ENCODE measurements at regions not wholly inside any gene's neighbourhood (a gene's known extent, or its start where the extent isn't known, plus 50 kb on each side); places are given as distances from the start of the nearest gene placed in this dataset.
"Not testable (repeated sequence)": the region's sequence is repeated elsewhere in the genome, so short reads cannot be mapped to it uniquely, and the experiment has no call there.

DNA sequence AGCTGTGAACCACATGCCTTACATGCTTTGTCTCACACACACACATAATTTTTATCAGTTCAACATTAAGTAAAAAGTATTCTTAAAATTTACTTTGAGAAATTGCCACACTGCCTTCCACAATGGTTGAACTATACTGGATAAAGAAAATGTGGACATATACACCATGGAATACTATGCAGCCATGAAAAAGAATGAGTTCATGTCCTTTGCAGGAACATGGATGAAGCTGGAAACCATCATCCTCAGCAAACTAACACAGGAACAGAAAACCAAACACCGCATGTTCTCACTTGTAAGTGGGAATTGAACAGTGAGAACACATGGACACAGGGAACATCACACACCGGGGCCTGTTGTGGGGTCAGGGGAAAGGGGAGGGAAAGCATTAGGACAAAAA lies 774.9 kb upstream of the RAB6C start:
- DNase-seq (ENCODE audit: low spot score), result not testable (repeated sequence)

DNA sequence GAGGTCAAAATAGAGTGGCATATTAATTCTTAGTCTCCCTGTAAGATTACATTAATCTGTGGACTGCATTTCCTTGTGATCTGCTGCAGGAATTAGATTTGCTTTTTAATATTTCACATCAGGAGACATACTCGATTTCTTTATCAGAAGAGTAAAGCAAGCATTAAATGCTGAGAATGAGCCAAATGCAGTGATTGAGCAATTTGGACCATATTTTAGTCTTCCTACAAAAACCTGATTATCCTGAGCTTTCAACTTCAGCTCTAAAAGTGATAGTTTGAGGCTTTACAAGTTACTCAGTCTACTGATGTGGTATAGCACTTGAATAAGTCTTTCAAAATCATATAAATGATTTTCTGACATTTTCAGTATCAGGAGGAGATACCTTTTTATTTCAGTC lies 774.3 kb upstream of the RAB6C start:
- no peak for DNase-seq (ENCODE audit: low spot score)

DNA sequence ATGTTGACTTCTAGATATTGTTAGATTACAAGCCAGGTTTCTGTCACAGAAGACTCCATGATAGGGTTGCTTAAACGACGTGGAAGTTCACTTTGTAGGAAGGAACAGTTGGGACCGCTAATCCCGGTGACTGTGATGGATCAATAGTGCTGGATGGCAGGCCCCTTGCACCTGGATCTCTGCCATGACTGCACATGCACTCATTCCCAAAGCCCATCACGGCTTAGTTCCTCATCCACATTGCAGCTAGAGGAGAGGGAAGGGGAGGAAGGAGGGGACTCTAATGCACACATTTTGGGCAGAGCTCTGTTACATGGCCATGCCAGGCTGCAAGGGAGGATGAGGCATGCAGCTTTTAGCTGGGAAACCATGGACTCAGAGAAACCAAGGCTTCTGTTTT lies 773.7 kb upstream of the RAB6C start:
- no peak for DNase-seq (ENCODE audit: low spot score)

- no peak for DNase-seq (ENCODE audit: low spot score)
Measured at GRCh38 chr2:129212299-129212958, 767.0 kb upstream of the RAB6C start.

GRCh38 chr2:129224022-129224421 lies 755.4 kb upstream of the RAB6C start:
- DNase-seq (ENCODE audit: low spot score), result no peak

- DNase-seq (ENCODE audit: low spot score), result no peak
Measured at GRCh38 chr2:129224486-129224885, 755.0 kb upstream of the RAB6C start.

GRCh38 chr2:129229196-129229595 lies 750.3 kb upstream of the RAB6C start:
- DNase-seq (ENCODE audit: low spot score), result no peak

- no peak for DNase-seq (ENCODE audit: low spot score)
Measured at GRCh38 chr2:129229830-129230441, 749.5 kb upstream of the RAB6C start.

GRCh38 chr2:129231924-129232323 lies 747.5 kb upstream of the RAB6C start:
- DNase-seq (ENCODE audit: low spot score), result no peak

DNA sequence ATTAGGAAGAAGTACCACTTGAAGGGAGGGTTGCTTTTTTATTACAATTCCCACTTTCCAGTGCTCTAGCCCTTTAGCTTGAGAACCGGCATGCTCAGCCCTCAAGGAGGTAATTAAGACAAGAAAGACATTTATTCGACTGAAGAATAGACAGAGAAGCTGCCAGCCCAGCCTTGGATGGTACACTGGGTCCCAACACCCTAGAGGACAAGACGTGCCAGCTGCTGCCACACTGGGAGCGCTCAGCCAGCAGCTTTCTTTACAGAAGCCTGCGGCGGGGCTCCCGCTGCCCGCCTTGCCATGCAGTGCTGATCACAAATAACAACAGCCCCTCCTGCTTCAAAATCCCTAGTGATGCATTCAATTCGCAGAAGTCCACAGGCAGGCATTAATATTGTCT lies 746.3 kb upstream of the RAB6C start:
- no peak for DNase-seq (ENCODE audit: low spot score)

DNA sequence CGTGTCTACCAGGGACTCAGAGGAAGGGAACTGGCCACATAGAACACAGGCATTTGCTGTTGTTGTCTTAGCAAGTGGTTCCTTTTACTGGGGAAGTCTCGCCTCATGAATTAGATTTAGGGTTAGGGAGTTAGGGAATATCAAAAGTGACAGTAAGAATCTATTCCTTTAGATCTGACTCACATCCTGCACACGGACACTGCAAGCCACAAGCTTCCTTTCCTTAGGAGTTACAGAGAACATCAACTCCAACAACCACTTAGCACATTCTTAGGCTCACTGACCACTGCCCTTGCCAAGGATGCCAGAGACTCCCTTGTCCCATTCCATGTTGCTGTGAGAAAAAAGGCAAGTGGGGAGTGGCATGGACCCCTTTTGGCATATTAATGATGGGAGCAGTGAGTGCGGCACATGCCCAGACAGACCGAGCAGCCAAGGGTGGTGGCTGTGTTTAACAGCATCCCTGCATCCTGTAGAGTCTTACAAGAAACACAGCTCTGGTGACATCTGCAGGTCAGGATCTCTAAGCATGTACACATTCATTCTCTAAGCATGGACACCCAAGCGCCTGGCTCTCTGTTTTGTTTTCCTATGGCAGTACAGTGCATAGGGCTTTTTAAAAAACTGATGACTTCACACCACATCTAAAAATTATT lies 745.6 kb upstream of the RAB6C start:
- DNase-seq (ENCODE audit: low spot score), result peak; percentile 4

DNA sequence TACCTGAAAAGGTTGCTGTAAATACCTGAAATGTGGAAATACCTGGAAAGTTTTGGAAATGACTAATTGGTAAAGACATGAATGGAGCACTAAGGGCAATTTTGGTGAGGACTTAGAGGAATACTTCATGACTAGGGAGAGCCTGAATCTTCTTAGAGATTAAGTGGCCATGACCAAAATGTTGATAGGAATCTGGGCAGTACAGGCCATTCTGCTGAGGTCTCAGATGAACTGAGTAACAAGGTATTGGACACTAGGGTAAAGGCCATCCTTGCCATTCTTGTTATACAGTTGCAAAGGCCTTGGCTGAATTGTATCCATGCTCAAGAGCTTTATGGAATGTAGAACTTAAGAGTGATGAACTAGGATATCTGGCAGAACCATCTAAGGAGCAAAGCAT lies 742.9 kb upstream of the RAB6C start:
- DNase-seq (ENCODE audit: low spot score), result no peak

- no peak for DNase-seq (ENCODE audit: low spot score)
Measured at GRCh38 chr2:129237966-129238725, 741.3 kb upstream of the RAB6C start.

- DNase-seq (ENCODE audit: low spot score), result no peak
Measured at GRCh38 chr2:129239141-129239540, 740.3 kb upstream of the RAB6C start.

DNA sequence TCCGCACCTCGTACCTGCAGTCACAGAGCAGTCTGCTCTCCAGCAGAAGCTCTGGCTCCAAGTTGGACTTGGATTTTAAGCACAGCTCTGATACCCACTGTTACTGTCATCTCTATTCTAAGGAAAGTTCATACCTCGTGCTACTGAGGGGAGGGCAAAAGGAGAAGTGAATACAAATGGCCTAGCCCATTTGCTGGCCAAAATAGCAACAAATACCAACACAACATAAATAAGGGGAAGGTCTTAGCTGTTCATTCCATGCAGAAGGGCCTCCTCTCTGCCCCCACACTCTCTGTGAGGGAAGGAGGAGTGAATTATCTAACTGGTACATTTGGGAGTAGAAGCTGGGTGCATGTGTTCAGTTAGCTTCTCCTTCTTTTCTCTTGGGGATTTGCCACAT lies 739.4 kb upstream of the RAB6C start:
- no peak for DNase-seq (ENCODE audit: low spot score)

DNA sequence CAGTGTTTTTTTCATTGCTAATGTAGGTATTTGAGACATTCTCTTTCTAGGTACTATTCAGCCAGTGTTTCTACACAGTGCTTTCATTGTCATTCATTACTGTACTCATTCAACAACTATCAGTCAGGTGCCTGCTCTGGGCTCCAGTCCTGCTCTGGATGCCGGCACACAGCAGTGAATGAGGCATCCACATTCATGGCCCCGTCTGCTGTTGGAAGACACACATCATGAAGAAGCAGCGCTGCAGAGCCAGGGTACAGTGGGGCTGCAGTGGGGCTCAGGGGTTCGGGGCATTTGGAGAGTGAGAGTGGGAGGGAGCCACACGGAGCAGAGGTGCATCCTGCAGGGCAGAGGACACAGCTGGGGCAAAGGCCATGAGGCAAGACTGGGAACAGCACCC lies 737.2 kb upstream of the RAB6C start:
- DNase-seq (ENCODE audit: low spot score), result no peak

DNA sequence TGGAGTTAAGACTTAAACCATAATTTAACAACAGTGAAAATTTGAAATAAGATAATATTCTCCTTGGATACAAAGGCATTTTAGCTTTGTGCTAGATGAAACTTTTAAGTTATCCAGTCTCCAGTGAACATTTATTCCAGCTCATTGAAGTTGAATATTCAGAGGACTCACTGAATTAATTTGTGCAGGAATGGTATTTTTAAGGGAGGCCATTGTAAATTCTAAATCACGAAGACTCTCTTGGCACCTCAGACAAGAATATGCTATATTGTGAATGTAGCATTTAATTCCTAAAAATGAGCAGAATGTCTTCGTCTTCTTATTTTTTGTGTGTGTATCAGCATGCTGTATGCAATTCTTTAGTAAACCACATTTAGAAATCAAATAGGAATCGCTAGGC lies 731.7 kb upstream of the RAB6C start:
- DNase-seq (ENCODE audit: low spot score), result no peak

DNA sequence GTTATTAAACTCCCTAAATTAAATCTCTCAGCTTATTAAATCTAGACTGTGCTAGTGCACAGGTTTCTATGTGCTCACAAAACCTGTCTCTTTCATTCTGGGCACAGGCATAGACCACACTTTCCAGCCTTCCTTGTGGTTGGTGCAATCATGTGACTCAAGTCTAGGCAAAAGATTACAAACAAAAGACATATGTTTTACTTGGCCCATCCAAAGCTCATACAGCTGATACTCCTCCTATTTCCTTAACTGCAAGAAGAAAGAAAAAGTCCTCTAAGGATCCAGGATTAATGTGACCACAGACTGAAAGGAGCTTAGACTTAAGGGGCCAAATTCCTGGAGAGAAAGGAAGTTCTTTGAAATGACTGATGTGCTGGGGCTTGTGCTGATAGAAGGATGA lies 731.3 kb upstream of the RAB6C start:
- no peak for DNase-seq (ENCODE audit: low spot score)

- no peak for DNase-seq (ENCODE audit: low spot score)
Measured at GRCh38 chr2:129252781-129253460, 726.5 kb upstream of the RAB6C start.

GRCh38 chr2:129253461-129253812 lies 726.0 kb upstream of the RAB6C start:
- DNase-seq (ENCODE audit: low spot score), result no peak

DNA sequence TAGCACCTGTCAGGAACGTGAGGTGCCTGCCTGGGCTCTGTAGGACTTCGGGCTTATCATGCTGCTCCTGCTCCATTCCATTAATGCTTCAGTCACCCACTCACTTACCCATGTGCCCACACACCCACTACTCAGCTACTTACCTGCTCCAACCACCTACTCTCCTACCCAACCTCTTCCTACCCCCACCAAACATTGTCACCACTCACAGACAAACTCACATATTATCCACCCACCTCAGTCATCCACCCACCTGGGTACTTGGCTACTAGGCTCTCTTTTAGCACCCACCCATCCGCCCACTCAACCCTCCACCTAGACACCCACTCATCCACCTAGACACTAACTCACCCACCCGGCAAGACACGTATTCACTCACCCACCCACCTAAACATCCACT lies 724.7 kb upstream of the RAB6C start:
- no peak for DNase-seq (ENCODE audit: low spot score)

- no peak for DNase-seq (ENCODE audit: low spot score)
Measured at GRCh38 chr2:129255610-129256313, 723.7 kb upstream of the RAB6C start.

Data from HuH-7.5 (cell line).